ENCODE measurements at regions not wholly inside any gene's neighbourhood (a gene's known extent, or its start where the extent isn't known, plus 50 kb on each side); places are given as distances from the start of the nearest gene placed in this dataset.

DNA sequence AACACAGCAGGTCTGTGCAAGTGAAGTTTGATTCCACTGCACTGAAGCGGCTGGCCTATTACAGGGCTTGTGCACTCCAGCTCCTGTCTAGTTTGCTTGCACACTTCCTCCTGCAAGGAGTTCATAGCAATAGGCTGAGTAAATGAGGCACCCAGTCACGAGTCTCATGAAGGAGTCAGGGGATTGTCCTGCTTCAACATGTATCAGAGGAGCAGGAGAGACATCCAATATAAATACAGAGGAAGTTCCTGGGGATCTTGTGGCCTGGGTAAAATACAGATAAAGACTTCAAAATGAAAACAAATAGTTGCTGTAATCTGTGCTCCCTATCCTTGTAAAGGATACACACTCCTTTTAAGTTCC lies 259.9 kb downstream of the SLITRK1 start:
- CTCF ChIA-PET = no interaction called here
- WGBS (ENCODE audit: insufficient coverage) = 86% methylated on average over 1 of the region's 2 CpGs
- Mint-ChIP-seq H3K36me3 (no peaks in the 10 kb centered on the region), H3K4me3 (no peak overlapping the region), H3K27me3 (no peaks in the 10 kb centered on the region), H3K4me1 (no peaks in the 10 kb centered on the region), H3K9me3 (peaks cover 0 to 6% (median 4%) of the 10 kb centered on the region in 3 donors), H3K27ac (no peak overlapping the region)
- ATAC-seq (replicated peaks in 1 of 4) (no peak), DNase-seq (no peak)
- Histone ChIP-seq H3K4me1 (ENCODE audit: control insufficient read depth in 1 of 2, extremely low read depth in 1 of 2, insufficient read depth in 2 of 2, low read length in 2 of 2) (no peaks in the 10 kb centered on the region), H3K36me3 (ENCODE audit: control insufficient read depth in 2 of 2, extremely low read depth in 1 of 2, insufficient read depth in 1 of 2, low read length in 1 of 2) (no peaks in the 10 kb centered on the region), H3K9me3 (no peaks in the 10 kb centered on the region), H3K27me3 (replicated peaks in 1 of 2; ENCODE audit: control insufficient read depth in 2 of 2, extremely low read depth in 1 of 2, insufficient read depth in 2 of 2, low read length in 1 of 2) (no peaks in the 10 kb centered on the region), H3K4me3 (ENCODE audit: control insufficient read depth in 1 of 2, extremely low read depth in 1 of 2, low read length in 1 of 2) (no peak overlapping the region), H3K27ac (ENCODE audit: low read length) (no peak overlapping the region)
- POLR2A ChIA-PET = no interaction called here

GRCh38 chr13:83621765-83622421 lies 260.4 kb downstream of the SLITRK1 start:
- Mint-ChIP-seq H3K27ac (no peak overlapping the region), H3K4me1 (no peaks in the 10 kb centered on the region), H3K4me3 (no peak overlapping the region), H3K9me3 (peaks cover 0 to 6% (median 4%) of the 10 kb centered on the region in 3 donors), H3K27me3 (no peaks in the 10 kb centered on the region), H3K36me3 (no peaks in the 10 kb centered on the region)
- Histone ChIP-seq H3K4me3 (ENCODE audit: control insufficient read depth in 1 of 2, extremely low read depth in 1 of 2, low read length in 1 of 2) (no peak overlapping the region), H3K9me3 (no peaks in the 10 kb centered on the region), H3K4me1 (ENCODE audit: control insufficient read depth in 1 of 2, extremely low read depth in 1 of 2, insufficient read depth in 2 of 2, low read length in 2 of 2) (no peaks in the 10 kb centered on the region), H3K27ac (ENCODE audit: low read length) (no peak overlapping the region), H3K36me3 (ENCODE audit: control insufficient read depth in 2 of 2, extremely low read depth in 1 of 2, insufficient read depth in 1 of 2, low read length in 1 of 2) (no peaks in the 10 kb centered on the region), H3K27me3 (replicated peaks in 1 of 2; ENCODE audit: control insufficient read depth in 2 of 2, extremely low read depth in 1 of 2, insufficient read depth in 2 of 2, low read length in 1 of 2) (no peaks in the 10 kb centered on the region)
- ChIA-PET POLR2A (no interaction called here), CTCF (no interaction called here)
- DNase-seq = no peak
- ATAC-seq (replicated peaks in 1 of 4) = no peak
- 82% methylated on average over 9 of the region's 10 CpGs for WGBS (ENCODE audit: insufficient coverage)

DNA sequence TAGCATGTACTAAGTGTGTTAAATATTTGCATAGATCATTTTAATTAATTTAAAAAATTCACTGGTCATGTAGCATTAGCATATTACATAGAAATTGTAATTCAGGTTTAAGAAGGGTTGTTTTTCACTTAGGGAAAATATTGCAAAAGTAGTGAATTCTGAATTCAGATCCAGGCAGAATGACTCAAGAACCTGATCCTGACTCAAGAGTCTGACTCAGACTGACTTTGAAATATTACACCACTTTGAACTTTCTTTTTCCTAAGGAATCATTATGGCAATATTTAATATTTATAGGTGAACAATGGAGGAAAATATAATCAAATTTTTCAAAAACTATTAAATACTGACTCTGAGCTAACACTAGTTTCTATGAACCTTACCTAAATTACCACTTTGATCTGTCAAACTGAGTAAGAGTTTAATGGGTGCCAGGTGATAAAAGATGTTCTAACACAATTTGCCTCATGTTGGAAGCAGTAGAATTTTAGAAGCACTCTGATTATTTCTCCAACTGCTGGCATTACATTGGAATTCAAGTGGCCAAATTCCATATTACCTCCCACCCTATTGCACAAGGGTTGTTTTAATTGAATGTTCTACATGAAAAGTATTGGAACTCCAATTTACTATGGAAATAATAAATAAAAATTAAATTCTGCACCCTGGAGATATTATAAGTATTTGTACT lies 261.6 kb downstream of the SLITRK1 start:
- Histone ChIP-seq H3K36me3 (ENCODE audit: control insufficient read depth in 2 of 2, extremely low read depth in 1 of 2, insufficient read depth in 1 of 2, low read length in 1 of 2) (no peaks in the 10 kb centered on the region), H3K4me1 (ENCODE audit: control insufficient read depth in 1 of 2, extremely low read depth in 1 of 2, insufficient read depth in 2 of 2, low read length in 2 of 2) (no peaks in the 10 kb centered on the region), H3K9me3 (no peaks in the 10 kb centered on the region), H3K4me3 (ENCODE audit: control insufficient read depth in 1 of 2, extremely low read depth in 1 of 2, low read length in 1 of 2) (no peak overlapping the region), H3K27me3 (replicated peaks in 1 of 2; ENCODE audit: control insufficient read depth in 2 of 2, extremely low read depth in 1 of 2, insufficient read depth in 2 of 2, low read length in 1 of 2) (no peaks in the 10 kb centered on the region), H3K27ac (ENCODE audit: low read length) (no peak overlapping the region)
- DNase-seq (no peak), ATAC-seq (replicated peaks in 1 of 4) (no peak)
- CTCF ChIA-PET = no interaction called here
- Mint-ChIP-seq H3K36me3 (no peaks in the 10 kb centered on the region), H3K4me1 (no peaks in the 10 kb centered on the region), H3K9me3 (peaks cover 0 to 6% (median 4%) of the 10 kb centered on the region in 3 donors), H3K27ac (no peak overlapping the region), H3K4me3 (no peak overlapping the region), H3K27me3 (no peaks in the 10 kb centered on the region)
- POLR2A ChIA-PET = no interaction called here

DNA sequence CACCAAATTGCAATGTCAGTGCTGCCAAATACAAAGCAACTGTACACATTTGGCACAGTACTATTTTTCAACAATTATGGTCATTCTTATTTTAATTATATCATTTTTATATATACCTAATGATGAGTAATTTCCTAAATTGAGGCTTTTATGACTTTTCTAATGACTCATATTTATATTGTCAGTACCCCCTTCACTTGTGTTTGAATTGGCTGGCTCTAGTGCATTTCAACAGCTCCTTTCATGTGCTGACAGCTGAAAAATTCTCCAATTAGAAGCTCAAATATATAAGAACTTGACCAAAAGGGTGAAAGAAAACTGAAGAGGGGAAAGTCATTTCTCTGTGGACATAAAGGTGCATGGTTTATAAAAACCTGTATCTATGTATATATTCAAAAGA lies 263.3 kb downstream of the SLITRK1 start:
- Mint-ChIP-seq H3K36me3 (no peaks in the 10 kb centered on the region), H3K27ac (no peak overlapping the region), H3K27me3 (no peaks in the 10 kb centered on the region), H3K4me1 (no peaks in the 10 kb centered on the region), H3K4me3 (no peak overlapping the region), H3K9me3 (peaks cover 2 to 7% (median 6%) of the 10 kb centered on the region in 3 donors)
- Histone ChIP-seq H3K36me3 (ENCODE audit: control insufficient read depth in 2 of 2, extremely low read depth in 1 of 2, insufficient read depth in 1 of 2, low read length in 1 of 2) (no peaks in the 10 kb centered on the region), H3K4me3 (ENCODE audit: control insufficient read depth in 1 of 2, extremely low read depth in 1 of 2, low read length in 1 of 2) (no peak overlapping the region), H3K27me3 (replicated peaks in 1 of 2; ENCODE audit: control insufficient read depth in 2 of 2, extremely low read depth in 1 of 2, insufficient read depth in 2 of 2, low read length in 1 of 2) (no peaks in the 10 kb centered on the region), H3K4me1 (ENCODE audit: control insufficient read depth in 1 of 2, extremely low read depth in 1 of 2, insufficient read depth in 2 of 2, low read length in 2 of 2) (no peaks in the 10 kb centered on the region), H3K27ac (ENCODE audit: low read length) (no peak overlapping the region), H3K9me3 (no peaks in the 10 kb centered on the region)
- no peak for ATAC-seq (replicated peaks in 1 of 4)
- no peak for DNase-seq
- ChIA-PET CTCF (no interaction called here), POLR2A (no interaction called here)

- peaks cover 9 to 19% (median 13%) of the 10 kb centered on the region in 3 donors for H3K9me3 Mint-ChIP-seq
- 82% methylated on average over 14 of the region's 16 CpGs for WGBS (ENCODE audit: insufficient coverage)
- Histone ChIP-seq H3K27me3 (replicated peaks in 1 of 2; ENCODE audit: control insufficient read depth in 2 of 2, extremely low read depth in 1 of 2, insufficient read depth in 2 of 2, low read length in 1 of 2) (no peaks in the 10 kb centered on the region), H3K4me1 (ENCODE audit: control insufficient read depth in 1 of 2, extremely low read depth in 1 of 2, insufficient read depth in 2 of 2, low read length in 2 of 2) (no peaks in the 10 kb centered on the region), H3K9me3 (no peaks in the 10 kb centered on the region), H3K4me3 (ENCODE audit: control insufficient read depth in 1 of 2, extremely low read depth in 1 of 2, low read length in 1 of 2) (no peak overlapping the region), H3K27ac (ENCODE audit: low read length) (no peak overlapping the region), H3K36me3 (ENCODE audit: control insufficient read depth in 2 of 2, extremely low read depth in 1 of 2, insufficient read depth in 1 of 2, low read length in 1 of 2) (no peaks in the 10 kb centered on the region)
- H3K27ac Mint-ChIP-seq = no peak overlapping the region
- CTCF ChIA-PET = no interaction called here
- ATAC-seq (replicated peaks in 1 of 4) = no peak
- no peaks in the 10 kb centered on the region for H3K27me3 Mint-ChIP-seq
- no peak for DNase-seq
- H3K4me1 Mint-ChIP-seq = no peaks in the 10 kb centered on the region
- POLR2A ChIA-PET = no interaction called here
- no peaks in the 10 kb centered on the region for H3K36me3 Mint-ChIP-seq
- H3K4me3 Mint-ChIP-seq = no peak overlapping the region
These were observed 268.8 kb downstream of the SLITRK1 start for GRCh38 chr13:83613524-83613923.

DNA sequence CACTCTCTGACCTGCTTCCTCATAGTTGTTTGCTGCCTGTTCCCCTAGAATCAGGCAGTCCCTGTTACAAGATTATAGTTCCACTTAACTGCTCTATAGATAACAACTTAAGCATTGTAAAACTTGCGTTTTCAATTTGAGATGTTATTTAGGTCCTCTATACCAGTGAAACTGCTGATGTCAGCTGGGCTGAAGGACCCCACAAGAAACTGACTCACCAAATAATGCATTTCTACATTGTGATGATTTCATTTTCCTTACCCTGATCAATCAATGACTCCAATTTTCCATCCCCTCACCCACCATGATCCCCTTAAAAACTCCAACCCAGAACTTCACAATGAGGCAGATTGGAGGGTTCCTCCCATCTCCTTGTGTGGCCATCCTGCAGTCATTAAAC lies 280.7 kb downstream of the SLITRK1 start:
- WGBS (ENCODE audit: insufficient coverage) = no CpG with 5 or more reads among the region's 1 CpG
- DNase-seq (no peak), ATAC-seq (replicated peaks in 1 of 4) (no peak)
- Histone ChIP-seq H3K4me3 (ENCODE audit: control insufficient read depth in 1 of 2, extremely low read depth in 1 of 2, low read length in 1 of 2) (no peak overlapping the region), H3K27me3 (replicated peaks in 1 of 2; ENCODE audit: control insufficient read depth in 2 of 2, extremely low read depth in 1 of 2, insufficient read depth in 2 of 2, low read length in 1 of 2) (no peaks in the 10 kb centered on the region), H3K27ac (ENCODE audit: low read length) (no peak overlapping the region), H3K36me3 (ENCODE audit: control insufficient read depth in 2 of 2, extremely low read depth in 1 of 2, insufficient read depth in 1 of 2, low read length in 1 of 2) (no peaks in the 10 kb centered on the region), H3K4me1 (ENCODE audit: control insufficient read depth in 1 of 2, extremely low read depth in 1 of 2, insufficient read depth in 2 of 2, low read length in 2 of 2) (no peaks in the 10 kb centered on the region), H3K9me3 (no peaks in the 10 kb centered on the region)
- Mint-ChIP-seq H3K4me1 (no peaks in the 10 kb centered on the region), H3K27me3 (no peaks in the 10 kb centered on the region), H3K4me3 (no peak overlapping the region), H3K9me3 (peaks cover 2 to 10% (median 7%) of the 10 kb centered on the region in 3 donors), H3K27ac (no peak overlapping the region), H3K36me3 (no peaks in the 10 kb centered on the region)
- ChIA-PET CTCF (no interaction called here), POLR2A (no interaction called here)

DNA sequence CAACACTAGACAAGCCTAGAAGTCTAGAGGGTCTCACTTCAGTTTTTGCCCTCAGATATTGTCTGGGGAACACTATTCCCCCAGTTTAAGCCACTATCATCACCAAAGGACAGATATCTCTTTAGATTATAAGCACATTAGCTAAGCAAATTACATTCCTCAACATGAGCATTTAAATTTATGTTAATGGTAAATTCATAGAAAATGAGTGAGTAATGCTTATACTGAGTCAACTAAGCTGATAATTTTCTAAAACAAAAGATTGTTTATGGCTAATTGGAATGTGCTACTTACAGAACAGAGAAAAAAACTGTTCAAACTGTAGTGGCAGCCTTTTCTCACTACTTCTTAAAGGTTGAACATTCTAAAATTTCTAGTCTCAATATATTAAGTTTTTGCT lies 290.2 kb downstream of the SLITRK1 start:
- Mint-ChIP-seq H3K4me1 (no peaks in the 10 kb centered on the region), H3K4me3 (no peak overlapping the region), H3K27ac (no peak overlapping the region), H3K9me3 (peaks cover 6 to 18% (median 8%) of the 10 kb centered on the region in 3 donors), H3K36me3 (no peaks in the 10 kb centered on the region), H3K27me3 (no peaks in the 10 kb centered on the region)
- Histone ChIP-seq H3K4me3 (ENCODE audit: control insufficient read depth in 1 of 2, extremely low read depth in 1 of 2, low read length in 1 of 2) (no peak overlapping the region), H3K9me3 (no peaks in the 10 kb centered on the region), H3K4me1 (ENCODE audit: control insufficient read depth in 1 of 2, extremely low read depth in 1 of 2, insufficient read depth in 2 of 2, low read length in 2 of 2) (no peaks in the 10 kb centered on the region), H3K36me3 (ENCODE audit: control insufficient read depth in 2 of 2, extremely low read depth in 1 of 2, insufficient read depth in 1 of 2, low read length in 1 of 2) (no peaks in the 10 kb centered on the region), H3K27me3 (replicated peaks in 1 of 2; ENCODE audit: control insufficient read depth in 2 of 2, extremely low read depth in 1 of 2, insufficient read depth in 2 of 2, low read length in 1 of 2) (no peaks in the 10 kb centered on the region), H3K27ac (ENCODE audit: low read length) (no peak overlapping the region)
- ChIA-PET POLR2A (no interaction called here), CTCF (no interaction called here)
- no peak for DNase-seq
- no peak for ATAC-seq (replicated peaks in 1 of 4)
